Fibroblast of the conjunctiva (primary cell): ENCODE measurements at regions not wholly inside any gene's neighbourhood (a gene's known extent, or its start where the extent isn't known, plus 50 kb on each side); places are given as distances from the start of the nearest gene placed in this dataset.
"Not testable (repeated sequence)": the region's sequence is repeated elsewhere in the genome, so short reads cannot be mapped to it uniquely, and the experiment has no call there.

Source experiments
- DNase-seq: peaks from one replicate; pipeline ENCODE4 v3.0.0-alpha.2; 2010; ENCODE audit warnings: low read depth

DNA sequence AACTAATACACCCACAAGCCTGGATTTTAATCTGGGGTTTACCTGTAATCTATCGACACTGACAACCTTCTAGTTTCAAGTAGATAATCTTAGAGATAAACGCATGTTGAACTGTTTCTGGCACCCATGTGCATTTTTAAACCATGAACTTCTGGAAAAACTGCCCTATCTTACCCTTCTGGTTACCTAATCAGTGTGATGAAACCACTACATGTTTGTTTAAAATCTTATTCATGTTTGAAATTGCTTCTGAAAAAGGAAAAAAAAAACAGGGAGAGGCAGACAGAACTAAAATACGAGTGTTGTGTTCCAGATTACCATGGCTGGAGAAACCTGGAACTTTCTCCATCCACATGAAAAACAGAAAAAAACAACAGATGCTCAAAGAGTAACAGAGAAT, 139.3 kb downstream of the MID1IP1 start:
- no peak for DNase-seq

DNA sequence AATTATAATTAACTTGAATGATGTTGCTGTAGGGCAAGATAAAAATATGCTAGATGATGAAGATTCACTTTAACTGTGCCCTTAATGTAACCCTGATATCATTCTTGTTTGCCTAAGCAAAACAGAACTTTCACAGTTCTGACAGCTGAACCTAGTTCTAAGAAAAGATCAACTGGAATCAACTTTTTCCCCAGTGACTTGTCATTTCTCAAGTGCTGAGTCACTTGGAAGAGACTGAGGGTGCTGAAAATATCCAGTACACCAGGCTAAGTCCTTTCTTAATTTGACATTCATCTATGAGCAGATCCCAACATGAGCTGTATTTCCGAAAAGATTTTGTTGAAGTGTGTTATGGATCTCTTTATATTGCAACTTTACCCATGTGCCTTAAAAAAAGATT, 140.4 kb downstream of the MID1IP1 start:
- no peak for DNase-seq

DNA sequence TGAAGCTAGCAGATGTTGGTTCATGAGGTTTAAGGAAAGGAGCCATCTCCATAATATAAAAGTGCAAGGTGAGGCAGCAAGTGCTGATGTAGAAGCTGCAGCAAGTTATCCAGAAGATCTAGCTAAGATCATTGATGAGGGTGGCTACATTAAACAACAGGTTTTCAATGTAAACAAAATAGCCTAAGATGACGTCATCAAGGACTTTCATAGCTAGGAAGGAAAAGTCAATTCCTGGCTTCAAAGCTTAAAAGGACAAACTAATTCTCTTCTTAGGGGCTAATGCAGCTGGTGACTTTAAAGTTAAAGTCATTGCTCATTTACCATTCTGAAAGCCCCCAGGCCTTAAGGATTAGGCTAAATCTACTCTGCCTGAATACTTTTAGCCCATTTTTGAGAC, 141.9 kb downstream of the MID1IP1 start:
- DNase-seq: no peak

- DNase-seq: no peak
These were observed 146.8 kb downstream of the MID1IP1 start for GRCh38 chrX:38948046-38948445.

DNA sequence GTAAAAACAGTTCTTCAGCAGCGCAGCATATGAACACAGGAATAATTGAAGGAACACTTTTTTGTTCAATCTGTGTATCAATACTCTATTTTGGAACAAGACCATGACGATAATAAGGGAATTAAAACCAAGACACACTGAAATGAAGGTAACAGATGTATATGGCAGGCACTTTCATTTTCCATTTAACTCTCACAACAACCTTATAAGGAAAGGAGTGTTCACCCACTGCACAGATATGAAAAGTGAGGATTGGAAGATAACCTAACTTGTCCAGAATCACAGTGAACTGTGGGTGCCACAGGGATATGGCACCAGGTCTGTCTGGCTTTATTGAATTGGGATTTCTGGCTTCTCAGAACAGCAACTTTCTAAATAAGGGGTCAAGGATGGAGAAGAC, 153.3 kb downstream of the MID1IP1 start:
- DNase-seq: no peak

- no peak for DNase-seq
These were observed 158.5 kb downstream of the MID1IP1 start for GRCh38 chrX:38959736-38960135.

- no peak for DNase-seq
These were observed 158.9 kb downstream of the MID1IP1 start for GRCh38 chrX:38960137-38960536.

DNA sequence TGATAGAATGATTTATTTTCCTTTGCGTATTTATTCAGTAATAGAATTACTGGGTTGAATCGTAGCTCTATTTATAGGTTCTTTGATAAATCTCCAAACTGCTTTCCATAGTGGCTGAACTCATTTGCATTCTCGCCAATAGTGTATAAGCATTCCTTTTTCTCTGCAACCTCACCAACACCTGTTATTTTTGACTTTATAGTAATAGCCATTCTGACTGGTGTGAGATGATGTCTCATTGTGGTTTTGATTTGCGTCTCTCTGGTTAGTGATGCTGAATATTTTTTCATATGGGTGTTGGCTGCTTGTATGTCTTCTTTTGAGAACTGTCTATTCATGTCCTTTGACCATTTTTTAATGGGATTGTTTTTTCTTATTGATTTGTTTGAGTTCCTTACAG, 160.7 kb downstream of the MID1IP1 start:
- DNase-seq: no peak

DNA sequence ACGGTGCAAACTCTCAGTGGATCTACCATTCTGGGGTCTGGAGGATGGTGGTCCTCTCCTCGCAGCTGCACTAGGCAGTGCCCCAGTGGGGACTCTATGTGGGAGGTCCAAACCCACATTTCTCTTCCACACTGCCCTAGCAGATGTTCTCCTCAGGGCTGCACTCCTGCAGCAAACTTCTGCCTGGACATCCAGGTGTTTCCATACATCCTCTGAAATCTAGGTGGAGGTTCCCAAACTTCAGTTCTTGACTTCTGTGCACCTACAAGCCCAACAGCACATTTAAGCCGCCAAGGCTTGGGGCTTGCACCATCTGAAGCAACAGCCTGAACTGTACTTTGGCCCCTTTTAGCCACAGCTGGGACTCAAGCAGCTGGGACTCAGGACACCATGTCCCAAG, 162.0 kb downstream of the MID1IP1 start:
- DNase-seq: not testable (repeated sequence)

- DNase-seq: no peak
These were observed 164.6 kb downstream of the MID1IP1 start for GRCh38 chrX:38965888-38966287.

DNA sequence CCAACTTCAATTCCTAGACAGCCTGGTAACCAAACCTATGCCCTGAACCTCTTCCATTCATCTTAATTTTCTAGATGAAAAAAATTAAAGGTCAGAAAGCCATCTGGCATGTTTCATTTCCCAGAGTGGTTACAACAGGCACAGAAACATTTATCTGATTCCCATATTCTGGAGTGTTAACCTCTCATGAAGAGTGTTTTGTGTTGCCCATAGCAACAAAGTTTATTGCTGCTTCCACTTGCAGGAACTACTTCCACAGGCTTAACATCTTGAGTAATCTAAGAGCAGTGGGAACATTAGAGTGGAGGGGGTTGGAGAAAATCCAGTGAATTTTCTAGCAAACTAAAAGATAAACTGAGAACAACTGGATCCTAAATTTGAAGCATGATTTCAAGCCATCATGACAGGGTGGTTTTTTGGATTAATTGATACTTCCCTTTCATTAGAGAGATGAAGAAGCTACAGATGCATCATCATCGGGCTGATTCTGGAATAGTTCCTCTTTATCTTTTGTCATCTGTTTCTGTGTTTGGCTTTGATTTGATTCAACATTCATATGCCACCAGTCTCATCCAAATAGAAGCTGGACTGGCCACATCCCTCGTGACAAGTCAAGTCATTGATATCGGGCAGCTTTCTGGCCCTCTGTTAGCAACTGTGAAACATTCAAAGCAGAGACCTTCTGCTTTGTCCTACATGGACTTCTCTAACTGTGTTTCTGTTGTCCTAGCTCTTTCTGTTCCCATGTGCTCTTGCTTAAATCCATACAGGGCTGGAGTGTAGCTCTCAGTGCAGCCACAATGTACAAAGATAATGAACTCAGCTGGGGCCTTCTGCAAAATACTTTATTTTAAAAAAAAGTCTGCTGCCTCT, 167.3 kb downstream of the MID1IP1 start:
- no peak for DNase-seq

- no peak for DNase-seq
These were observed 168.8 kb downstream of the MID1IP1 start for GRCh38 chrX:38970074-38970473.

- no peak for DNase-seq
These were observed 169.6 kb downstream of the MID1IP1 start for GRCh38 chrX:38970845-38971244.

GRCh38 chrX:38973322-38973721, 172.1 kb downstream of the MID1IP1 start:
- peak; percentile 18 for DNase-seq

DNA sequence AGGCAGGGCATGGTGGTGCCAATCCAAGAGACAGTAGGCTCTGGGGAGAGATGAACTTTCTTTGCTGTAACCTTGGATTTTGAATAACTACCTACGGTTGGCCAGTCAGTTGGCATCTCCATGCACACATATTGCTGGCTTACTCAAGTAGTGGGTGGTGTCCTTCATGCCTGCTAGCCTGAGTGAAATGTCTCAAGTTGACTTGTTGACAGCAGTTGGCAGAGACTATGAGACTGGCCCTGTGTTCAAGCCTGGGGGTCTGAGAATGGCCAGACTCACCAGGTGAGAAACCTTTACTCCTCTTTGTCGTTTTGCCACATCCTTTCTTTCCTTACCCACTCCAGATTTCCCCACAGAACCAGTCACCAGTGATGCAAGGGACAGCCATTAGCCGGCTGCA, 173.3 kb downstream of the MID1IP1 start:
- DNase-seq: no peak

GRCh38 chrX:38975368-38975942, 174.2 kb downstream of the MID1IP1 start:
- no peak for DNase-seq

DNA sequence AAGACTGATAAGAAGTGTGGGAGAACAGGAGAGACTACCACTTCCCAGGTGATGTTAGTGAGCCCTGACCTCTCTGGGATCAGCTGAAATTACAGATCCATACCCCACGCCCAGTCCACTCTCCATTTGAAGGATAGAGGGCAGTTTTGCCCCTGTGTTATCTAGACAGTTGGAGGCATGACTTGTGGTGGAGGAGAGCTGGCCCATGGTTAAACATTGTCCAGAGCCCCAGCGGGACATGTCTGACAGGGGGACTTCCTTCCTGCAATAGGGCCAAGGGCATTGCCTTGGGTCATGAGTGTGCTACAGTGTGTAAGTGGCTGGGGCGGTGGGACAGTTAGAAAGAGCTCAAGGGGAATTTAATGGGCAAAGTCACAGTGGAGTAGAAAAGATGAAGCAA, 181.1 kb downstream of the MID1IP1 start:
- DNase-seq: no peak

DNA sequence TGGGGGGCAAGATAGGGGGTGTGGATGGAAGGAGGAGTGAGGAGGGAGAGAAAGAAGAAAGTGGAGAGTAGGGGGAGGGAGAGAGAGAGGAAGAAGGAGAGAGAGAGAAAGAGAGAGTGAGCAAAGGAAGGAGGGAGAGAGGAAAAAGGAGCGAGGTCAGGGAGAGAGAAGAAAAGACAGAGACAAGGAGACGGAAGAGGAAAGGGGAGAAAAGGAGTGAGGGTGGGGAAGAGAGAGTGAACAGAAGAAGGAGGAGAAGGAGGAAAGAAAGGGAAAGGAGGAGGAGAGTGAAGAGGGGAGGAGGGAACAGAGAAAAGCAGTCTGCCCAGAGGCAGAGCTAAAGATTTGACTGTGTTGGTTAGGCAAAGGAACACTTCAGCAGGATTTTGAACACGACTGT, 181.6 kb downstream of the MID1IP1 start:
- no peak for DNase-seq

DNA sequence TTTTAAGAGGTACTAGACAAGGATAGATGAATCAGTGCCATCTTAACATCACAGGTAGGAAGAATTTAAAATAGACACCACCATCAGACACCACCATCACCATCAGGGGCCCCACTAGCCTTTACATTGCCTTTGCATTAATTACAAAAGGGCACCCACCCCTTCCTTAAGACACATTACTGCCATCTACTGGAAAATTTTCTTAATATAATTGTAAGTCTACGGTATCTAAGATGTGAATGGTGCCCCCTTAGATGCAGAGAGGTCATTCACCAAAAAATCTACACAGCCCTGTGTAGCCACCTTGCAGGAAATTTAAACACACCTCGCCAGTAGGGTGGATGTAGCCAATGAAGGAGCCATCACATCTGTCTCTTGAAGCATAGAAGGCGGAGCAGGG, 184.1 kb downstream of the MID1IP1 start:
- peak; percentile 5 for DNase-seq

DNA sequence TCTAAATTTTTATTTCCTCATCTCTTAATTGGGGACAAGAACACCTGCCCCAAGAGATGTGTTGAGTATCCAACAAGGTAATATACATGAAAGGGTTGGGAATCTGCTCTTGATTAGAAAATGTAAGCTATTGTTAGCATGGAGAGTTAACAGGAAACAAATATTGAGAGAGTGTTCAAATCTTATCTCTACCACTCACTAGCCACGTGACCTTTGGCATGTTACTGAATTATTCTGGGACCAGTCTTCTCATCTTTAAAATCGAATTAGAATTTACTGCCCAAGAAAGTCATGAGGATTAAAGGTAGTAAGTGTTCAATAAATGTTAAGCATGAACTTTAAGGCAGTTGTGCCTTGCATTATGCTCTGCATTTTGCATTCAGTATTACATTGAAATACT, 184.7 kb downstream of the MID1IP1 start:
- DNase-seq: no peak

DNA sequence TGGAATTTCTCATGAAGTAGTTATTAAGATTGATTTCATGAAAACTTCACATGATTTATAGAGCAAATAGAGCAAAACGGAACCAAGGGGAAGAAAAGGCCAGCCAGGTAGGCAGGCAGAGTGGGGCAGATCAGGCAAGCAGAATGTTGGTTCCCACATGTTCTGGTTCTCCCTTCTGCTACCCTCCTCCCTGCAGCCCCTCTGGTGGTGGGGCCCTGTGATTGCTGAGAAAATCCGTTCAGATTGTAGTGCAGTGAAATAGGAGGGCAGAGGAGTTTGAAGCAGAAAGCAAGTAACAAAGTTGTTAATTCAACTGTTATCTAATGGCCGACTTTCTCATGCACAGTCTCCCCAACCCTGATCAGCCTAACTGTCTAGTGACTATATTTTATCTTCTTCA, 185.3 kb downstream of the MID1IP1 start:
- DNase-seq: no peak

DNA sequence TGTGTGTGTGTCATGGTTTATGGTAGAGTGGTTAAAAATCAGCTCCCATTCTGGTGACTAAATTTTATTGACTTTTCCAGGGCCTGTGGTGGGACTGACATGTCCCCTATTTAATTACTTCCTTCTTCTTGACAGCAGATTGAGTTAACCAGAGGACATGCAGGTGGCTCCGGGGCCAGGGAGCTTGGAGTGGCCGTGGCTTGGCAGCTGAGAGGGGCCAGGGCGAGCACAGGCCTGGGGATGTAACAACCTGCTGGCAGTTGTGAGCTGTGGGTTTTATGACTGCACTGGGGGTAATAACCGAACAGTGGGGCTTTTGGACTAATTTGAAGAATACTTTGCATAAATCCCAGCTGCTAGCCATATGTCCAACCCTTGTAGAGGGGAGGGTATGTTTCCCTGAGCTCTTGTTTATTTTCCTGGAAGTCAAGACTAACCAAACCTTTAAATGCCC, 186.0 kb downstream of the MID1IP1 start:
- no peak for DNase-seq

DNA sequence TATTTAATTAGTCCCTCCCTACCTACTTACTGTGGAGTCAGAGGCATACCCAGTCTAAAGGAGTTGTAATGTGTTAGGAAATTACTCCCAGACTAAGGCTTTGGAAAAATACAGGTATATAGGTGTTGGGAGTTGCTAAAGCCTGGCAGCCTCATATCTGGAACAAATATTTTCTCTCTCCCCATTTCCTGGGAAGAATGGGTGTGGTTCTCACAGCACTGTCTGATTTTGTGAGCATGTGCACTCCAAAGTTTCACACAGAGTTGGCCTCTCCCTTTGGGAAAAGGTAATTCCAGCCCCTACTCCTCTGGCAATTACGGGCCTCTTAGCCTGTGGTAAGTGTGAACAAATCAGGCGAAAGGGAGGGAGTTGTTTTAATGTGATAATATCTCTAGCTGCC, 187.0 kb downstream of the MID1IP1 start:
- DNase-seq: no peak

DNA sequence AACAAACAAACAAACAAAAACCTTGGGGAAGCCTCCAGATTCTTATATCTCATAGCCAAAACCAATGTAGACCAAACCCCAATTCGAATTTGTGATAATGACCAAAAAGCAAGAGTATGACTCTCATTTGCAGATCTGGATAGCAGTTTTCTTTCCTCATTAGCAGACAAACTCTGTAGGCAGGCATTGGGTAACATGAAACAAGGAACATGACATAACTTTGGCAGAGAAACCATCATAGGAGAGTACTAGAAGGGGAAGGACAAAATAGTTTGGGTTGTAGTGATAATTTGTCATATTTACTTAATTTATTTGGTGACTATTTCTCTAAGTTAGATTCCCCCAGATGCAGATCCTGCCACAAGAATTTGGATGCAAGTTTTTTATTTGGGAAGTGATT, 187.8 kb downstream of the MID1IP1 start:
- DNase-seq: no peak
